ENCODE measurements at regions not wholly inside any gene's neighbourhood (a gene's known extent, or its start where the extent isn't known, plus 50 kb on each side); places are given as distances from the start of the nearest gene placed in this dataset.

DNA sequence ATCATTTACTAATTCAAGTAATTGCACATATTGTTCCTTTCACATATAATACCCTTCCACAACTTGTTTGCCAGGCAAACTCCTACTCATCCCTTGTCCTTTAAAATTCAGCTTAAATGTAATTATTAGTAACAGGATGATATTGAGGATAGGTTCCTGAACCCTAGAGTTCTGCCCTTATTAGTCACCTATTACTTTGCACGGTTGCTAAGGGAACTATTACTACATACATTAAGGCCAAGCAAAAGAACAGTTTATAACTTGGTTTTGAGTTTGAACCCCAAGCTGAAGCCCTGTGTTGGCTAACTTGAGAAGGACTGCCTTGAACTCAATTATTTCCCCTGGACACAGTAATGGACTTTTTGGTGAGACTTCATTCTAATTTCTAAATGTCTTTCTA is 529.7 kb downstream of the IGSF11 start:
- TF ChIP-seq, protein P1, sequence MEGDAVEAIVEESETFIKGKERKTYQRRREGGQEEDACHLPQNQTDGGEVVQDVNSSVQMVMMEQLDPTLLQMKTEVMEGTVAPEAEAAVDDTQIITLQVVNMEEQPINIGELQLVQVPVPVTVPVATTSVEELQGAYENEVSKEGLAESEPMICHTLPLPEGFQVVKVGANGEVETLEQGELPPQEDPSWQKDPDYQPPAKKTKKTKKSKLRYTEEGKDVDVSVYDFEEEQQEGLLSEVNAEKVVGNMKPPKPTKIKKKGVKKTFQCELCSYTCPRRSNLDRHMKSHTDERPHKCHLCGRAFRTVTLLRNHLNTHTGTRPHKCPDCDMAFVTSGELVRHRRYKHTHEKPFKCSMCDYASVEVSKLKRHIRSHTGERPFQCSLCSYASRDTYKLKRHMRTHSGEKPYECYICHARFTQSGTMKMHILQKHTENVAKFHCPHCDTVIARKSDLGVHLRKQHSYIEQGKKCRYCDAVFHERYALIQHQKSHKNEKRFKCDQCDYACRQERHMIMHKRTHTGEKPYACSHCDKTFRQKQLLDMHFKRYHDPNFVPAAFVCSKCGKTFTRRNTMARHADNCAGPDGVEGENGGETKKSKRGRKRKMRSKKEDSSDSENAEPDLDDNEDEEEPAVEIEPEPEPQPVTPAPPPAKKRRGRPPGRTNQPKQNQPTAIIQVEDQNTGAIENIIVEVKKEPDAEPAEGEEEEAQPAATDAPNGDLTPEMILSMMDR (IDR thresholded peaks at IDR 0.05), result no peak
- no peak for TF ChIP-seq POLR2A (IDR thresholded peaks at IDR 0.05)

Data from Peyer's patch (tissue), 4 donors.